ENCODE measurements at regions not wholly inside any gene's neighbourhood (a gene's known extent, or its start where the extent isn't known, plus 50 kb on each side); places are given as distances from the start of the nearest gene placed in this dataset.

DNA sequence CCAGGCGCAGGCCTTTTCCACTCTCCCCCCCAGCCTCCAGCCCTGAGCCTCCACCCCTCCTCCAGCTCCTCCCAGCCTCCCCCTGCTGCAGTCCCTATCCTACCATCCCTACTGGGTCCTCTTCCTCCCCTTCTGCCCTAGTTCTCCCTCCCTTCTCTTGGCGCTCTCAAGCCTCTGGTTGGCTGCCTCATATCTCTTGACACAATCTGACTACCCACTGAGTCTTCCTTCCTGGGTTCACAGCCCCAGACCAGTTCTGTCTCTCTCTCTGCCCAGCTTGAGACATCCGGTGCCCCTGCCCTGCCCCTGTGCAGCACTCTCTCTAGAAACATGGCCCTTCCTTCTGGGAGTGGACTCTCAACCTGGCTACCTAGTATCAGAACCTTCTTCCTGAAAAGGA lies 76.2 kb downstream of the TSPAN17 start:
- TF ChIP-seq EZH2 (IDR thresholded peaks at IDR 0.05; ENCODE audit: borderline replicate concordance, low read length): no peak
- TF ChIP-seq, protein P1, sequence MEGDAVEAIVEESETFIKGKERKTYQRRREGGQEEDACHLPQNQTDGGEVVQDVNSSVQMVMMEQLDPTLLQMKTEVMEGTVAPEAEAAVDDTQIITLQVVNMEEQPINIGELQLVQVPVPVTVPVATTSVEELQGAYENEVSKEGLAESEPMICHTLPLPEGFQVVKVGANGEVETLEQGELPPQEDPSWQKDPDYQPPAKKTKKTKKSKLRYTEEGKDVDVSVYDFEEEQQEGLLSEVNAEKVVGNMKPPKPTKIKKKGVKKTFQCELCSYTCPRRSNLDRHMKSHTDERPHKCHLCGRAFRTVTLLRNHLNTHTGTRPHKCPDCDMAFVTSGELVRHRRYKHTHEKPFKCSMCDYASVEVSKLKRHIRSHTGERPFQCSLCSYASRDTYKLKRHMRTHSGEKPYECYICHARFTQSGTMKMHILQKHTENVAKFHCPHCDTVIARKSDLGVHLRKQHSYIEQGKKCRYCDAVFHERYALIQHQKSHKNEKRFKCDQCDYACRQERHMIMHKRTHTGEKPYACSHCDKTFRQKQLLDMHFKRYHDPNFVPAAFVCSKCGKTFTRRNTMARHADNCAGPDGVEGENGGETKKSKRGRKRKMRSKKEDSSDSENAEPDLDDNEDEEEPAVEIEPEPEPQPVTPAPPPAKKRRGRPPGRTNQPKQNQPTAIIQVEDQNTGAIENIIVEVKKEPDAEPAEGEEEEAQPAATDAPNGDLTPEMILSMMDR (conservative IDR thresholded peaks at IDR 0.05 in 1 of 2, IDR thresholded peaks at IDR 0.05 in 1 of 2; ENCODE audit: extremely low read depth in 1 of 2, insufficient read depth in 1 of 2, low read depth in 1 of 2, low read length in 2 of 2): no peak

All from mammary epithelial cell (primary cell).